Transverse colon (tissue), 4 donors: ENCODE measurements at regions not wholly inside any gene's neighbourhood (a gene's known extent, or its start where the extent isn't known, plus 50 kb on each side); places are given as distances from the start of the nearest gene placed in this dataset.

Experiments used
- DNase-seq: peaks from one replicate; pipeline ENCODE4 v3.0.0-alpha.2; 2019
- H3K27ac ChIP-seq, 4 donors: fragments of 200-600 bp; sonication (generic); 2 replicates each; pipeline ENCODE4 v1.5.1; 2016 to 2018; ENCODE audit warnings: inconsistent platforms in 4 of 4
- H3K27me3 ChIP-seq: fragments of 200-600 bp; sonication (generic); 2 replicates; pipeline ENCODE4 v1.5.1; 2017; ENCODE audit warnings: inconsistent platforms
- H3K36me3 ChIP-seq, 4 donors: fragments of 200-600 bp; sonication (generic); 2 replicates each; pipeline ENCODE4 v1.5.1; 2017 to 2019; ENCODE audit warnings: inconsistent platforms in 4 of 4
- H3K4me1 ChIP-seq, 4 donors: fragments of 200-600 bp; sonication (generic); 2 replicates each; pipeline ENCODE4 v1.5.1; 2017 to 2020; ENCODE audit warnings: inconsistent platforms in 4 of 4
- H3K4me3 ChIP-seq, 4 donors: fragments of 200-600 bp; sonication (generic); 1 replicate in 1 of 4; 2 replicates in 3 of 4; pipeline versions ENCODE4 v1.5.1 to v1.6.1; 2017 to 2019; ENCODE audit warnings: inconsistent platforms in 4 of 4
- H3K9me3 ChIP-seq, 2 donors: fragments of 200-600 bp; sonication (generic); 2 replicates each; pipeline ENCODE4 v1.5.1; 2017 to 2019; ENCODE audit warnings: inconsistent platforms in 2 of 2
- CTCF ChIP-seq, 5 experiments: fragments of 200-600 bp in 3 of 5; fragments of 450-650 bp in 2 of 5; sonication (generic) in 3 of 5; IDR thresholded peaks; 1 replicate in 2 of 5; 2 replicates in 3 of 5; pipeline ENCODE4 v1.5.1; 2016 to 2017; ENCODE audit warnings: antibody characterized with exemption in 5 of 5, inconsistent platforms in 3 of 5, mild to moderate bottlenecking in 2 of 5, moderate library complexity in 1 of 5
- EP300 ChIP-seq: sonication (generic); formaldehyde crosslinking; IDR thresholded peaks from one replicate; pipeline ENCODE4 v1.6.1; 2017; ENCODE audit warnings: antibody characterized with exemption, low read depth
- POLR2A ChIP-seq: fragments of 450-650 bp; IDR thresholded peaks from one replicate; pipeline ENCODE4 v1.6.1; 2016; ENCODE audit warnings: antibody characterized with exemption, mild to moderate bottlenecking, moderate library complexity
- POLR2AphosphoS5 ChIP-seq, 3 donors: sonication (generic); formaldehyde crosslinking; IDR thresholded peaks; one replicate each; pipeline ENCODE4 v1.6.1; 2016; ENCODE audit warnings: antibody characterized with exemption in 3 of 3
- WGBS, 2 donors: methylation state at CpG; one replicate each; pipeline ENCODE4 v1.1.5; 2018; ENCODE audit warnings: low coverage in 1 of 2; 5-methylcytosine and 5-hydroxymethylcytosine counted together
- in situ Hi-C, 4 donors: fragments of 200-750 bp; cut with MboI; loops; one replicate each; pipeline versions ENCODE4 v1.15.0 to v1.15.1; 2017; ENCODE audit warnings: low sequenced_read_pairs in 3 of 4, low pct_ligation_motif_present in 1 of 4, low pct_unique_long_range_greater_than_20kb in 1 of 4
- intact Hi-C: fragments of 100-400 bp; cut with DNase I; formaldehyde crosslinking; loops from one replicate; pipeline ENCODE4 v1.15.1; 2023; ENCODE audit warnings: low total_unique reads

DNA sequence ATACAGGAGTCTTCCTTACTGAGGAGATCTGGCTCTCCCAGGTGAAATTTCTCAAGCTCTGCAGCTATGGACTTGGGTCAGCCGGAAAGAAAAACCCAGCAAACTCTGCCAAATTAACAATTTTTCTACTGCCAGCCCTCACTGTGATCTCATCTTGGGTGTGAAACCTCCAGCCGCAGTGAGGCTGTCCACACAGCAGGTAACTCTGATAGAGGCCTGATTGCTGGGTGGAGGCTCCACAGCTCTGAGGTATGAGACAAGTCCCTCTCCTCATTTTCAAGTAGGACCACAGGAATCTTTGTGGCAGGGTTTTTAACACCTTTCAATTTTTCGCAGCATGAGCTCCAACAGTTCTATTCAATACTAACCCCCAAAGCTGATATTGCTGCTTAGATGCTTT is 430.6 kb upstream of the RAB6C start:
- no peaks in the 10 kb centered on the region for H3K4me1 ChIP-seq
- H3K27me3 ChIP-seq = no peaks in the 10 kb centered on the region
- H3K27ac ChIP-seq = no peak overlapping the region
- WGBS, 2 donors = 67 to 70% methylated on average over 1 to 3 of the region's 3 CpGs
- intact Hi-C loops (no loop called here), in situ Hi-C loops (no loop called here)
- no peaks in the 10 kb centered on the region for H3K36me3 ChIP-seq
- no peak for TF ChIP-seq POLR2AphosphoS5 (IDR thresholded peaks at IDR 0.05)
- TF ChIP-seq CTCF (IDR thresholded peaks at IDR 0.05) = no peak
- TF ChIP-seq POLR2A = no peak
- no peak for TF ChIP-seq EP300
- DNase-seq = no peak
- H3K4me3 ChIP-seq = no peak overlapping the region
- H3K9me3 ChIP-seq = no peaks in the 10 kb centered on the region

- Histone ChIP-seq H3K4me3 (no peak overlapping the region), H3K36me3 (no peaks in the 10 kb centered on the region), H3K9me3 (no peaks in the 10 kb centered on the region), H3K27ac (no peak overlapping the region), H3K27me3 (no peaks in the 10 kb centered on the region), H3K4me1 (no peaks in the 10 kb centered on the region)
- in situ Hi-C loops (no loop called here), intact Hi-C loops (no loop called here)
- TF ChIP-seq CTCF (IDR thresholded peaks at IDR 0.05) = no peak
- no peak for TF ChIP-seq POLR2AphosphoS5 (IDR thresholded peaks at IDR 0.05)
- no peak for TF ChIP-seq POLR2A
- TF ChIP-seq EP300 = no peak
- DNase-seq = no peak
- WGBS, 2 donors = 59 to 75% methylated on average over 2 to 4 of the region's 4 CpGs
Observed at GRCh38 chr2:129550536-129550935, 428.9 kb upstream of the RAB6C start.

GRCh38 chr2:129554373-129554772 is 425.1 kb upstream of the RAB6C start:
- no peaks in the 10 kb centered on the region for H3K36me3 ChIP-seq
- no peaks in the 10 kb centered on the region for H3K27me3 ChIP-seq
- no peak for DNase-seq
- TF ChIP-seq EP300 (no peak), CTCF (IDR thresholded peaks at IDR 0.05) (no peak), POLR2A (no peak), POLR2AphosphoS5 (IDR thresholded peaks at IDR 0.05) (no peak)
- intact Hi-C loops (no loop called here), in situ Hi-C loops (no loop called here)
- no peak overlapping the region for H3K4me3 ChIP-seq
- WGBS, 2 donors = 17 to 48% methylated on average over 1 to 3 of the region's 3 CpGs
- no peaks in the 10 kb centered on the region for H3K9me3 ChIP-seq
- H3K27ac ChIP-seq = no peak overlapping the region
- H3K4me1 ChIP-seq = no peaks in the 10 kb centered on the region

GRCh38 chr2:129559101-129559500 is 420.4 kb upstream of the RAB6C start:
- Histone ChIP-seq H3K27me3 (no peaks in the 10 kb centered on the region), H3K36me3 (no peaks in the 10 kb centered on the region), H3K27ac (no peak overlapping the region), H3K9me3 (no peaks in the 10 kb centered on the region), H3K4me1 (no peaks in the 10 kb centered on the region), H3K4me3 (no peak overlapping the region)
- 43 to 52% methylated on average over 1 to 8 of the region's 8 CpGs for WGBS, 2 donors
- DNase-seq = no peak
- intact Hi-C loops = no loop called here
- TF ChIP-seq POLR2A (no peak), EP300 (no peak), CTCF (IDR thresholded peaks at IDR 0.05) (no peak), POLR2AphosphoS5 (IDR thresholded peaks at IDR 0.05) (no peak)
- in situ Hi-C loops = no loop called here
